ENCODE measurements at regions not wholly inside any gene's neighbourhood (a gene's known extent, or its start where the extent isn't known, plus 50 kb on each side); places are given as distances from the start of the nearest gene placed in this dataset.

DNA sequence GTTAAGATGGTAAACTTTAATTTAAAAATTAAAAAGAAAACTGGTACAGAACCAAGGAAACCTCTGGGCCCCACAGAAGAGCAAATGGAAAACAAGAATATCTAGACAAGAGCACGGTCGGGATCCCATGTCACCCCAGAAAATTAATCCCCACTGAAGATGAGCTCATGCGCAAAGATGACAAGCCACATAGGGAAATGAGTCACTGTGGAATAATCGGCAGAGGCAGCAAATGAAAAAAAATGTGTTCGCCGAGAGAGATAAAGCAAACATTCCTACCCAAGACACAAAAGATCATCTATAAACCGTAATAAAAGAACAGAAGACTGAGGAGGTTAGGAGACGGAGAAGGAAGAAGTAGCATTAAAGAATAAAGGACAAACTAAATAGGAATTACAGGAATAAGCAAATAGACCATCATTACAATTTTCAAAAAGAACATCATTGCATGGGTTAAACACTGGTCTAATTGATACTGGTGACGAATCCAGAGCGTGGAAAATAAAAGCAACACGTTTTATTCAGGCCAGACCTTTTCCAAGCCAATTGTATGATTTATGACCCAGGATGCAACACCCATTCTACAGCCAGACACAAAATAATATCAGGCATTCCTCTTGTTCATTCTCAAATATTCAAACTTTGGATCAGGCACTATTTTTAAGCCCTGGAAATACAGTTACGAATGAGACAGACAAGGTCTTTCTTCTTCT is 138.0 kb upstream of the ARID1B start:
- Histone ChIP-seq H3K36me3 (no peaks in the 10 kb centered on the region), H3K4me2 (no peak overlapping the region), H3K9ac (no peak overlapping the region), H3F3A (ENCODE audit: low read depth) (no peaks in the 10 kb centered on the region), H3K4me1 (no peaks in the 10 kb centered on the region), H3K4me3 (no peak overlapping the region), H2AFZ (replicated peaks) (no peak overlapping the region), H3K27me3 (no peaks in the 10 kb centered on the region), H3K9me3 (ENCODE audit: low read depth) (no peaks in the 10 kb centered on the region), H4K20me1 (ENCODE audit: low read depth) (no peaks in the 10 kb centered on the region), H3K79me2 (ENCODE audit: low read depth) (no peaks in the 10 kb centered on the region), H3K27ac (no peak overlapping the region)
- TF ChIP-seq EZH2 (IDR thresholded peaks at IDR 0.05) (no peak), CTCF (IDR thresholded peaks at IDR 0.05) (no peak), EZH2phosphoT487 (IDR thresholded peaks at IDR 0.05) (no peak)
- Mint-ChIP-seq H3K9me3 (peaks cover 4% of the 10 kb centered on the region), H3K4me3 (no peak overlapping the region), H3K27me3 (ENCODE audit: insufficient read depth, low read depth) (peaks cover 6% of the 10 kb centered on the region), H3K27ac (no peak overlapping the region), H3K36me3 (no peaks in the 10 kb centered on the region), H3K4me1 (no peaks in the 10 kb centered on the region)
- no peak for DNase-seq (ENCODE audit: low spot score)

DNA sequence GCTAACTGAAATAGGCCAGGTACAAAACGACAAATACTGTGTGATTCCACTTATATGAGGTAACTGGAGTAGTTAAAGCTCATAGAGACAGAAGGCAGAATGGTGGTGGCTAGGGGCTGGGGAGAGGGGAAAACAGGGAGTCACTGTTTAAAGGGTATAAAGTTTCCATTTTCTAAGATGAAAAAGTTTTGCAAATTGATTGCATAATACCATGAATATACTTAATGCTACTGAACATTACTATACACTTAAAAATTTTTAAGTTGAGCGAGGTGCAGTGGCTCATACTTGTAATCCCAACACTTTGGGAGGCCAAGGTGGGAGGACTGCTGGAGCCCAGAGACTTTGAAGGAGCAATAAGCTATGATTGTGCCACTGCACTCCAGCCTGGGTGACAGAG is 138.6 kb upstream of the ARID1B start:
- TF ChIP-seq CTCF (IDR thresholded peaks at IDR 0.05) (no peak), EZH2phosphoT487 (IDR thresholded peaks at IDR 0.05) (no peak), EZH2 (IDR thresholded peaks at IDR 0.05) (no peak)
- Mint-ChIP-seq H3K27ac (no peak overlapping the region), H3K27me3 (ENCODE audit: insufficient read depth, low read depth) (peaks cover 6% of the 10 kb centered on the region), H3K4me3 (no peak overlapping the region), H3K9me3 (peaks cover 4% of the 10 kb centered on the region), H3K4me1 (no peaks in the 10 kb centered on the region), H3K36me3 (no peaks in the 10 kb centered on the region)
- Histone ChIP-seq H3F3A (ENCODE audit: low read depth) (no peaks in the 10 kb centered on the region), H3K27me3 (no peaks in the 10 kb centered on the region), H3K36me3 (no peaks in the 10 kb centered on the region), H3K27ac (no peak overlapping the region), H3K9ac (no peak overlapping the region), H3K4me3 (no peak overlapping the region), H2AFZ (replicated peaks) (no peak overlapping the region), H4K20me1 (ENCODE audit: low read depth) (no peaks in the 10 kb centered on the region), H3K9me3 (ENCODE audit: low read depth) (no peaks in the 10 kb centered on the region), H3K4me1 (no peaks in the 10 kb centered on the region), H3K79me2 (ENCODE audit: low read depth) (no peaks in the 10 kb centered on the region), H3K4me2 (no peak overlapping the region)
- no peak for DNase-seq (ENCODE audit: low spot score)

- Mint-ChIP-seq H3K27ac (no peak overlapping the region), H3K4me1 (no peaks in the 10 kb centered on the region), H3K4me3 (no peak overlapping the region), H3K36me3 (no peaks in the 10 kb centered on the region), H3K9me3 (no peaks in the 10 kb centered on the region), H3K27me3 (ENCODE audit: insufficient read depth, low read depth) (peaks cover 4% of the 10 kb centered on the region)
- no peaks in the 10 kb centered on the region for H3K27me3 ChIP-seq
- no peak for DNase-seq (ENCODE audit: low spot score)
- H3K4me1 ChIP-seq = no peaks in the 10 kb centered on the region
- H4K20me1 ChIP-seq (ENCODE audit: low read depth) = no peaks in the 10 kb centered on the region
- H3K9ac ChIP-seq = no peak overlapping the region
- no peak for TF ChIP-seq EZH2phosphoT487 (IDR thresholded peaks at IDR 0.05)
- no peak for TF ChIP-seq EZH2 (IDR thresholded peaks at IDR 0.05)
- H3F3A ChIP-seq (ENCODE audit: low read depth) = no peaks in the 10 kb centered on the region
- no peaks in the 10 kb centered on the region for H3K9me3 ChIP-seq (ENCODE audit: low read depth)
- H3K36me3 ChIP-seq = no peaks in the 10 kb centered on the region
- H3K79me2 ChIP-seq (ENCODE audit: low read depth) = no peaks in the 10 kb centered on the region
- H2AFZ ChIP-seq (replicated peaks) = peak overlapping the region; percentile 34
- H3K27ac ChIP-seq = no peak overlapping the region
- H3K4me3 ChIP-seq = no peak overlapping the region
- H3K4me2 ChIP-seq = no peak overlapping the region
Observed at GRCh38 chr6:156634951-156635371, 142.2 kb upstream of the ARID1B start.

DNA sequence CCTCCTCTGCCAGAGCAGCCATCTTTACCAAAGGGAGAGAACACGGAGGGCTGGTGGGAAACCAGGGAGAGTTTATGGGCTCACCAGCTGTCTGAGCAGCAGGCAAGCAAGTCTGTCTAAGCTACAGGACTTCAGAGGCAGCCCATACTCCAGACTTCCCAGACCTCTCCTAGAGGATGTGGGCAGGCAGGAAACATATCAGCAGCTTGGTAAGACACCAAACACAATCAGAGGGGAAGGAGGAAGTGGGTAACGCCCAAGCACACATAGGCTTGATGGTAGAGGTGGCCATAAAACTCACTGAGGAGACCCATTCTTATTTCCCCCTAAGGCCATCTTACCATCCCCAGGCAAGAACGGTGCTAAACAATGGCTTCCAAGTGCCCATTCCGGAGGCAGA is 143.1 kb upstream of the ARID1B start:
- H3K27ac ChIP-seq = no peak overlapping the region
- H3K36me3 ChIP-seq = no peaks in the 10 kb centered on the region
- no peak overlapping the region for H3K4me3 ChIP-seq
- H3K4me1 ChIP-seq = no peaks in the 10 kb centered on the region
- no peaks in the 10 kb centered on the region for H3F3A ChIP-seq (ENCODE audit: low read depth)
- no peaks in the 10 kb centered on the region for H3K4me1 Mint-ChIP-seq
- H2AFZ ChIP-seq (replicated peaks) = no peak overlapping the region
- H3K79me2 ChIP-seq (ENCODE audit: low read depth) = no peaks in the 10 kb centered on the region
- peaks cover 2% of the 10 kb centered on the region for H3K27me3 Mint-ChIP-seq (ENCODE audit: insufficient read depth, low read depth)
- no peak for DNase-seq (ENCODE audit: low spot score)
- H3K9me3 ChIP-seq (ENCODE audit: low read depth) = no peaks in the 10 kb centered on the region
- no peak overlapping the region for H3K9ac ChIP-seq
- H3K27ac Mint-ChIP-seq = no peak overlapping the region
- no peaks in the 10 kb centered on the region for H4K20me1 ChIP-seq (ENCODE audit: low read depth)
- no peak overlapping the region for H3K4me3 Mint-ChIP-seq
- H3K9me3 Mint-ChIP-seq = no peaks in the 10 kb centered on the region
- H3K27me3 ChIP-seq = no peaks in the 10 kb centered on the region
- H3K4me2 ChIP-seq = no peak overlapping the region
- TF ChIP-seq EZH2 (IDR thresholded peaks at IDR 0.05) (no peak), EZH2phosphoT487 (IDR thresholded peaks at IDR 0.05) (no peak), CTCF (IDR thresholded peaks at IDR 0.05) (no peak)
- no peaks in the 10 kb centered on the region for H3K36me3 Mint-ChIP-seq

All from neural progenitor cell (in vitro differentiated cells).